CD14-positive monocyte (primary cell): ENCODE measurements at regions not wholly inside any gene's neighbourhood (a gene's known extent, or its start where the extent isn't known, plus 50 kb on each side); places are given as distances from the start of the nearest gene placed in this dataset.
A peak's percentile ranks its signal among the peaks of the same experiment; 100 is the strongest.

Experiments
- DNase-seq, 3 donors: peaks; one replicate each; pipeline ENCODE4 v3.0.0-alpha.2; 2011 to 2022
- H2AFZ ChIP-seq: 2 replicates; pipeline ENCODE4 v1.6.0; 2012; ENCODE audit warnings: mild to moderate bottlenecking, low read depth, low read length, inconsistent platforms; ENCODE audit not compliant: insufficient read depth, poor library complexity, severe bottlenecking
- H3K27ac ChIP-seq, 2 donors: 1 replicate in 1 of 2; 2 replicates in 1 of 2; pipeline ENCODE4 v1.5.1; 2012 to 2013; ENCODE audit warnings: low read length in 2 of 2, control low read depth in 1 of 2, inconsistent platforms in 1 of 2, low read depth in 1 of 2, mild to moderate bottlenecking in 1 of 2
- H3K27me3 ChIP-seq, 2 donors: one replicate each; pipeline versions ENCODE4 v1.6.0 to v1.6.1; 2011 to 2013; ENCODE audit warnings: low read length in 2 of 2; ENCODE audit not compliant: control insufficient read depth in 2 of 2, insufficient read depth in 2 of 2
- H3K36me3 ChIP-seq, 2 donors: replicated peaks in 1 of 2; 1 replicate in 1 of 2; 2 replicates in 1 of 2; pipeline versions ENCODE4 v1.5.1 to v1.6.1; 2012 to 2013; ENCODE audit warnings: low read length in 2 of 2, control low read depth in 1 of 2, inconsistent platforms in 1 of 2, mild to moderate bottlenecking in 1 of 2; ENCODE audit not compliant: insufficient read depth in 2 of 2, control insufficient read depth in 1 of 2
- H3K4me1 ChIP-seq, 2 donors: 1 replicate in 1 of 2; 2 replicates in 1 of 2; pipeline versions ENCODE4 v1.5.1 to v1.6.1; 2012 to 2013; ENCODE audit warnings: low read length in 2 of 2, control low read depth in 1 of 2, inconsistent platforms in 1 of 2, mild to moderate bottlenecking in 1 of 2, moderate library complexity in 1 of 2; ENCODE audit not compliant: insufficient read depth in 2 of 2, control insufficient read depth in 1 of 2
- H3K4me2 ChIP-seq: replicated peaks from 2 replicates; pipeline ENCODE3; 2012; ENCODE audit warnings: low read length, moderate library complexity, mild to moderate bottlenecking; ENCODE audit not compliant: poor library complexity, severe bottlenecking; ENCODE audit errors: extremely low read depth
- H3K4me3 ChIP-seq, 3 experiments: fragments of 200-600 bp in 1 of 3; sonication (generic) in 1 of 3; replicated peaks in 1 of 3; 1 replicate in 2 of 3; 2 replicates in 1 of 3; pipeline ENCODE4 v1.5.1; 2011 to 2013; ENCODE audit warnings: low read length in 3 of 3, mild to moderate bottlenecking in 3 of 3, control low read depth in 2 of 3, low read depth in 2 of 3, inconsistent platforms in 1 of 3, moderate library complexity in 1 of 3
- H3K79me2 ChIP-seq: 2 replicates; pipeline ENCODE4 v1.6.0; 2012; ENCODE audit warnings: mild to moderate bottlenecking, control low read depth, inconsistent platforms, low read length, moderate library complexity; ENCODE audit not compliant: insufficient read depth
- H3K9ac ChIP-seq: 2 replicates; pipeline ENCODE4 v1.6.0; 2017; ENCODE audit warnings: low read length, mild to moderate bottlenecking; ENCODE audit not compliant: insufficient read depth, poor library complexity, severe bottlenecking
- H3K9me3 ChIP-seq, 2 donors: replicated peaks in 1 of 2; 1 replicate in 1 of 2; 2 replicates in 1 of 2; pipeline versions ENCODE4 v1.5.1 to v1.6.1; 2012 to 2013; ENCODE audit warnings: low read length in 2 of 2, control low read depth in 1 of 2; ENCODE audit not compliant: control insufficient read depth in 1 of 2, insufficient read depth in 1 of 2
- H4K20me1 ChIP-seq: 2 replicates; pipeline ENCODE4 v1.6.0; 2012; ENCODE audit warnings: mild to moderate bottlenecking, low read length, control low read depth, moderate library complexity; ENCODE audit not compliant: insufficient read depth
- H3K27ac Mint-ChIP-seq, 7 donors: one replicate each; pipeline ENCODE4 v1.8.0; 2020; ENCODE audit warnings: mild to moderate bottlenecking in 7 of 7, mixed read lengths in 7 of 7, moderate library complexity in 6 of 7, inconsistent platforms in 2 of 7
- H3K27me3 Mint-ChIP-seq, 3 donors: one replicate each; pipeline ENCODE4 v1.8.0; 2021 to 2022; ENCODE audit warnings: low read depth in 3 of 3, mild to moderate bottlenecking in 3 of 3, mixed read lengths in 3 of 3, moderate library complexity in 3 of 3, inconsistent platforms in 1 of 3
- H3K36me3 Mint-ChIP-seq, 2 donors: one replicate each; pipeline ENCODE4 v1.8.0; 2020; ENCODE audit warnings: mixed read lengths in 2 of 2, inconsistent platforms in 1 of 2, mild to moderate bottlenecking in 1 of 2
- H3K4me1 Mint-ChIP-seq: one replicate; pipeline ENCODE4 v1.8.0; 2020; ENCODE audit warnings: mild to moderate bottlenecking, mixed read lengths
- H3K4me3 Mint-ChIP-seq, 2 donors: one replicate each; pipeline ENCODE4 v1.8.0; 2020; ENCODE audit warnings: mild to moderate bottlenecking in 2 of 2, mixed read lengths in 2 of 2, moderate library complexity in 1 of 2
- H3K9me3 Mint-ChIP-seq, 7 donors: one replicate each; pipeline ENCODE4 v1.8.0; 2020 to 2022; ENCODE audit warnings: mixed read lengths in 7 of 7, mild to moderate bottlenecking in 6 of 7, moderate library complexity in 6 of 7, inconsistent platforms in 2 of 7
- CTCF ChIP-seq: fragments of 200-600 bp; IDR thresholded peaks from one replicate; pipeline ENCODE4 v1.8.0; 2022; ENCODE audit warnings: antibody characterized with exemption, mild to moderate bottlenecking
- WGBS: methylation state at CpG from one replicate; pipeline ENCODE4 v1.1.5; 2013; ENCODE audit warnings: missing lambda C conversion rate; ENCODE audit not compliant: insufficient coverage; 5-methylcytosine and 5-hydroxymethylcytosine counted together
- intact Hi-C, 2 donors: fragments of 100-400 bp; cut with micrococcal nuclease; formaldehyde crosslinking; loops; one replicate each; pipeline versions ENCODE4 v1.15.0 to v1.15.1; 2023

- H3K27me3 Mint-ChIP-seq: no peaks in the 10 kb centered on the region
- no peak overlapping the region for H3K4me3 ChIP-seq
- TF ChIP-seq CTCF: no peak
- H3K27ac ChIP-seq: no peak overlapping the region
- H2AFZ ChIP-seq: no peak overlapping the region
- no peak overlapping the region for H3K4me3 Mint-ChIP-seq
- H3K4me1 ChIP-seq: no peaks in the 10 kb centered on the region
- H3K79me2 ChIP-seq: no peaks in the 10 kb centered on the region
- H3K36me3 ChIP-seq: no peaks in the 10 kb centered on the region
- H3K27ac Mint-ChIP-seq: peak overlapping the region in 1 of 7 donors; percentile 42
- no peak overlapping the region for H3K9ac ChIP-seq
- H3K27me3 ChIP-seq: no peaks in the 10 kb centered on the region
- peaks cover 0 to 6% (median 4%) of the 10 kb centered on the region in 7 donors for H3K9me3 Mint-ChIP-seq
- no CpG with 5 or more reads among the region's 2 CpGs for WGBS
- H3K4me1 Mint-ChIP-seq: no peaks in the 10 kb centered on the region
- H3K9me3 ChIP-seq: no peaks in the 10 kb centered on the region
- DNase-seq: no peak
- no peaks in the 10 kb centered on the region for H4K20me1 ChIP-seq
- no peaks in the 10 kb centered on the region for H3K36me3 Mint-ChIP-seq
- no peak overlapping the region for H3K4me2 ChIP-seq
- intact Hi-C loops: no loop called here
These were observed 523.4 kb upstream of the BTBD3 start for GRCh38 chr20:11394145-11394833.

- no peaks in the 10 kb centered on the region for H3K36me3 Mint-ChIP-seq
- H3K27me3 ChIP-seq: no peaks in the 10 kb centered on the region
- intact Hi-C loops: no loop called here
- no peak overlapping the region for H3K9ac ChIP-seq
- no peak overlapping the region for H3K27ac Mint-ChIP-seq
- no peaks in the 10 kb centered on the region for H3K36me3 ChIP-seq
- H3K9me3 Mint-ChIP-seq: peaks cover 0 to 7% (median 4%) of the 10 kb centered on the region in 7 donors
- no peaks in the 10 kb centered on the region for H4K20me1 ChIP-seq
- no peak for TF ChIP-seq CTCF
- no peak overlapping the region for H3K4me3 ChIP-seq
- 100% methylated on average over 1 of the region's 2 CpGs for WGBS
- H3K9me3 ChIP-seq: no peaks in the 10 kb centered on the region
- no peaks in the 10 kb centered on the region for H3K79me2 ChIP-seq
- H3K4me1 ChIP-seq: no peaks in the 10 kb centered on the region
- H2AFZ ChIP-seq: no peak overlapping the region
- no peaks in the 10 kb centered on the region for H3K4me1 Mint-ChIP-seq
- DNase-seq: no peak
- H3K4me2 ChIP-seq: no peak overlapping the region
- H3K27ac ChIP-seq: no peak overlapping the region
- H3K4me3 Mint-ChIP-seq: no peak overlapping the region
- no peaks in the 10 kb centered on the region for H3K27me3 Mint-ChIP-seq
These were observed 522.1 kb upstream of the BTBD3 start for GRCh38 chr20:11395581-11395980.
